ENCODE measurements at regions not wholly inside any gene's neighbourhood (a gene's known extent, or its start where the extent isn't known, plus 50 kb on each side); places are given as distances from the start of the nearest gene placed in this dataset.

GRCh38 chr4:14452001-14452400 lies 550.3 kb upstream of the CPEB2 start:
- TF ChIP-seq, protein P1, sequence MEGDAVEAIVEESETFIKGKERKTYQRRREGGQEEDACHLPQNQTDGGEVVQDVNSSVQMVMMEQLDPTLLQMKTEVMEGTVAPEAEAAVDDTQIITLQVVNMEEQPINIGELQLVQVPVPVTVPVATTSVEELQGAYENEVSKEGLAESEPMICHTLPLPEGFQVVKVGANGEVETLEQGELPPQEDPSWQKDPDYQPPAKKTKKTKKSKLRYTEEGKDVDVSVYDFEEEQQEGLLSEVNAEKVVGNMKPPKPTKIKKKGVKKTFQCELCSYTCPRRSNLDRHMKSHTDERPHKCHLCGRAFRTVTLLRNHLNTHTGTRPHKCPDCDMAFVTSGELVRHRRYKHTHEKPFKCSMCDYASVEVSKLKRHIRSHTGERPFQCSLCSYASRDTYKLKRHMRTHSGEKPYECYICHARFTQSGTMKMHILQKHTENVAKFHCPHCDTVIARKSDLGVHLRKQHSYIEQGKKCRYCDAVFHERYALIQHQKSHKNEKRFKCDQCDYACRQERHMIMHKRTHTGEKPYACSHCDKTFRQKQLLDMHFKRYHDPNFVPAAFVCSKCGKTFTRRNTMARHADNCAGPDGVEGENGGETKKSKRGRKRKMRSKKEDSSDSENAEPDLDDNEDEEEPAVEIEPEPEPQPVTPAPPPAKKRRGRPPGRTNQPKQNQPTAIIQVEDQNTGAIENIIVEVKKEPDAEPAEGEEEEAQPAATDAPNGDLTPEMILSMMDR (IDR thresholded peaks at IDR 0.05): no peak
- no peak for TF ChIP-seq POLR2AphosphoS5 (IDR thresholded peaks at IDR 0.05)
